Esophagus squamous epithelium (tissue), 5 donors: ENCODE measurements at regions not wholly inside any gene's neighbourhood (a gene's known extent, or its start where the extent isn't known, plus 50 kb on each side); places are given as distances from the start of the nearest gene placed in this dataset.

Experiments used
- DNase-seq: peaks from one replicate; lab custom pipeline; 2025; lab: John Stamatoyannopoulos, UW
- H3K27ac ChIP-seq, 4 donors: fragments of 200-600 bp; sonication (generic); one replicate each; pipeline ENCODE4 v1.5.1; 2016 to 2019; ENCODE audit warnings: mild to moderate bottlenecking in 1 of 4
- H3K27me3 ChIP-seq, 4 donors: fragments of 200-600 bp; sonication (generic); 1 replicate in 3 of 4; 2 replicates in 1 of 4; pipeline versions ENCODE4 v1.5.1 to v1.6.0; 2017 to 2021; ENCODE audit warnings: antibody characterized with exemption in 1 of 4
- H3K36me3 ChIP-seq, 3 donors: fragments of 200-600 bp; sonication (generic); one replicate each; pipeline ENCODE4 v1.5.1; 2016 to 2019
- H3K4me1 ChIP-seq, 3 donors: fragments of 200-600 bp; sonication (generic); one replicate each; pipeline ENCODE4 v1.5.1; 2017 to 2019
- H3K4me3 ChIP-seq, 4 donors: fragments of 200-600 bp; sonication (generic); 1 replicate in 3 of 4; 2 replicates in 1 of 4; pipeline ENCODE4 v1.5.1; 2016 to 2019; ENCODE audit warnings: mild to moderate bottlenecking in 2 of 4, moderate library complexity in 1 of 4
- H3K9me3 ChIP-seq, 3 donors: fragments of 200-600 bp; sonication (generic); one replicate each; pipeline ENCODE4 v1.5.1; 2016 to 2019
- CTCF ChIP-seq, 6 experiments: fragments of 450-650 bp in 4 of 6; fragments of 200-600 bp in 2 of 6; sonication (generic) in 2 of 6; IDR thresholded peaks; one replicate each; pipeline ENCODE4 v1.5.1; 2016 to 2019; ENCODE audit warnings: antibody characterized with exemption in 6 of 6, mild to moderate bottlenecking in 4 of 6, moderate library complexity in 4 of 6
- POLR2A ChIP-seq, 4 donors: fragments of 450-650 bp; IDR thresholded peaks; one replicate each; pipeline ENCODE4 v1.6.1; 2017; ENCODE audit warnings: antibody characterized with exemption in 4 of 4, mild to moderate bottlenecking in 4 of 4, moderate library complexity in 3 of 4
- WGBS, 2 donors: methylation state at CpG; one replicate each; pipeline ENCODE4 v1.1.5; 2018; 5-methylcytosine and 5-hydroxymethylcytosine counted together
- intact Hi-C: fragments of 100-400 bp; cut with DNase I; formaldehyde crosslinking; loops from one replicate; pipeline ENCODE4 v1.15.0; 2022
- donor health status: DM: yes; HTN: yes; CAD: no.

- H3K36me3 ChIP-seq: no peaks in the 10 kb centered on the region
- 67 to 84% methylated on average over 2 of the region's 2 CpGs for WGBS, 2 donors
- TF ChIP-seq CTCF (IDR thresholded peaks at IDR 0.05): no peak
- no peak for TF ChIP-seq POLR2A (IDR thresholded peaks at IDR 0.05)
- intact Hi-C loops: no loop called here
- H3K4me1 ChIP-seq: no peaks in the 10 kb centered on the region
- no peaks in the 10 kb centered on the region for H3K9me3 ChIP-seq
- no peak for DNase-seq
- no peak overlapping the region for H3K4me3 ChIP-seq
- H3K27ac ChIP-seq: no peak overlapping the region
- H3K27me3 ChIP-seq: no peaks in the 10 kb centered on the region
These were observed 412.3 kb upstream of the CDH11 start for GRCh38 chr16:65534121-65534528.

GRCh38 chr16:65532846-65533245 lies 411.0 kb upstream of the CDH11 start:
- intact Hi-C loops: no loop called here
- Histone ChIP-seq H3K4me3 (no peak overlapping the region), H3K36me3 (no peaks in the 10 kb centered on the region), H3K27me3 (no peaks in the 10 kb centered on the region), H3K4me1 (no peaks in the 10 kb centered on the region), H3K27ac (no peak overlapping the region), H3K9me3 (no peaks in the 10 kb centered on the region)
- DNase-seq: no peak
- TF ChIP-seq POLR2A (IDR thresholded peaks at IDR 0.05) (no peak), CTCF (IDR thresholded peaks at IDR 0.05) (no peak)
- WGBS, 2 donors: 68 to 74% methylated on average over 2 of the region's 2 CpGs

GRCh38 chr16:65532258-65532657 lies 410.4 kb upstream of the CDH11 start:
- H3K4me3 ChIP-seq: peak overlapping the region in 2 of 4 donors; percentile 8 to 38
- intact Hi-C loops: no loop called here
- H3K36me3 ChIP-seq: no peaks in the 10 kb centered on the region
- 44% methylated on average over 6 of the region's 6 CpGs for WGBS, 2 donors
- H3K9me3 ChIP-seq: no peaks in the 10 kb centered on the region
- TF ChIP-seq CTCF (IDR thresholded peaks at IDR 0.05) (no peak), POLR2A (IDR thresholded peaks at IDR 0.05) (no peak)
- DNase-seq: no peak
- no peaks in the 10 kb centered on the region for H3K4me1 ChIP-seq
- no peaks in the 10 kb centered on the region for H3K27me3 ChIP-seq
- H3K27ac ChIP-seq: no peak overlapping the region

GRCh38 chr16:65531475-65531874 lies 409.6 kb upstream of the CDH11 start:
- no peak for DNase-seq
- TF ChIP-seq POLR2A (IDR thresholded peaks at IDR 0.05) (no peak), CTCF (IDR thresholded peaks at IDR 0.05) (no peak)
- H3K27me3 ChIP-seq: no peaks in the 10 kb centered on the region
- no peaks in the 10 kb centered on the region for H3K9me3 ChIP-seq
- H3K27ac ChIP-seq: no peak overlapping the region
- intact Hi-C loops: no loop called here
- H3K4me1 ChIP-seq: no peaks in the 10 kb centered on the region
- 56 to 62% methylated on average over 4 of the region's 4 CpGs for WGBS, 2 donors
- H3K4me3 ChIP-seq: no peak overlapping the region
- H3K36me3 ChIP-seq: no peaks in the 10 kb centered on the region

- no peak overlapping the region for H3K4me3 ChIP-seq
- no peaks in the 10 kb centered on the region for H3K4me1 ChIP-seq
- DNase-seq: no peak
- TF ChIP-seq POLR2A (IDR thresholded peaks at IDR 0.05) (no peak), CTCF (IDR thresholded peaks at IDR 0.05) (no peak)
- intact Hi-C loops: no loop called here
- H3K27me3 ChIP-seq: no peaks in the 10 kb centered on the region
- H3K27ac ChIP-seq: no peak overlapping the region
- H3K36me3 ChIP-seq: no peaks in the 10 kb centered on the region
- H3K9me3 ChIP-seq: no peaks in the 10 kb centered on the region
- WGBS, 2 donors: 90 to 93% methylated on average over 2 of the region's 2 CpGs
These were observed 403.8 kb upstream of the CDH11 start for GRCh38 chr16:65525707-65526106.
